Kidney (tissue), 13 donors: ENCODE measurements at regions not wholly inside any gene's neighbourhood (a gene's known extent, or its start where the extent isn't known, plus 50 kb on each side); places are given as distances from the start of the nearest gene placed in this dataset.
"Not testable (repeated sequence)": the region's sequence is repeated elsewhere in the genome, so short reads cannot be mapped to it uniquely, and the experiment has no call there.

ENCODE experiments used
- DNase-seq, 5 donors: peaks; one replicate each; pipeline ENCODE4 v3.0.0-alpha.2; 2013 to 2020
- FAIRE-seq: peaks from 2 replicates; lab custom pipeline; 2012; peaks lifted over from hg19 to GRCh38; lab: Jason Lieb, UNC
- H3K27ac ChIP-seq, 2 donors: one replicate each; pipeline ENCODE4 v1.7.0; 2013; ENCODE audit warnings: low read depth in 2 of 2, low read length in 2 of 2, inconsistent platforms in 1 of 2
- H3K27me3 ChIP-seq: one replicate; pipeline ENCODE4 v1.7.1; 2013; ENCODE audit warnings: low read length, inconsistent platforms; ENCODE audit not compliant: control insufficient read depth, insufficient read depth
- H3K36me3 ChIP-seq, 3 donors: one replicate each; pipeline versions ENCODE4 v1.7.0 to v1.7.1; 2013; ENCODE audit warnings: low read length in 3 of 3, control low read depth in 1 of 3, inconsistent platforms in 1 of 3; ENCODE audit not compliant: insufficient read depth in 3 of 3, control insufficient read depth in 2 of 3
- H3K4me1 ChIP-seq, 3 donors: one replicate each; pipeline versions ENCODE4 v1.7.0 to v1.7.1; 2013; ENCODE audit warnings: low read length in 3 of 3, inconsistent platforms in 1 of 3, low read depth in 1 of 3; ENCODE audit not compliant: control insufficient read depth in 2 of 3, insufficient read depth in 2 of 3
- H3K4me3 ChIP-seq, 3 donors: one replicate each; pipeline versions ENCODE4 v1.7.0 to v1.8.1; 2013; ENCODE audit warnings: low read length in 3 of 3, control low read depth in 1 of 3, inconsistent platforms in 1 of 3
- H3K9ac ChIP-seq, 3 donors: one replicate each; pipeline versions ENCODE4 v1.7.0 to v1.7.1; 2013; ENCODE audit warnings: low read length in 3 of 3, control low read depth in 1 of 3, inconsistent platforms in 1 of 3
- H3K9me3 ChIP-seq, 3 donors: one replicate each; pipeline versions ENCODE4 v1.7.0 to v1.7.1; 2013; ENCODE audit warnings: low read length in 3 of 3, control low read depth in 1 of 3, inconsistent platforms in 1 of 3; ENCODE audit not compliant: control insufficient read depth in 2 of 3, insufficient read depth in 1 of 3
- CTCF ChIP-seq: IDR thresholded peaks from 3 replicates; pipeline ENCODE4 v1.5.1; 2012; ENCODE audit warnings: mild to moderate bottlenecking, moderate library complexity, borderline replicate concordance; ENCODE audit not compliant: insufficient read depth; ENCODE audit errors: extremely low read depth
- intact Hi-C: fragments of 100-400 bp; cut with DNase I; formaldehyde crosslinking; loops from one replicate; pipeline ENCODE4 v1.11.1; 2022
- donor health status: control.
- donor health status: control.
- donor health status: control.
- donor health status: control.
- donor health status: control.
- donor health status: DM: yes; HTN: yes; CAD: no.
- donor health status: Normal renal cell carcinoma (clear cell type).

GRCh38 chr21:32869459-32869858 is 97.9 kb upstream of the PAXBP1 start:
- FAIRE-seq = no peak

GRCh38 chr21:32876426-32876825 is 104.9 kb upstream of the PAXBP1 start:
- no peaks in the 10 kb centered on the region for H3K4me1 ChIP-seq
- no peak for TF ChIP-seq CTCF
- H3K9me3 ChIP-seq = no peaks in the 10 kb centered on the region
- H3K27ac ChIP-seq = no peak overlapping the region
- H3K4me3 ChIP-seq = no peak overlapping the region
- FAIRE-seq (no peak), DNase-seq (no peak)
- H3K36me3 ChIP-seq = no peaks in the 10 kb centered on the region
- intact Hi-C loops = no loop called here
- no peaks in the 10 kb centered on the region for H3K27me3 ChIP-seq
- H3K9ac ChIP-seq = no peak overlapping the region

More at GRCh38 chr21:32869459-32869858, 97.9 kb upstream of the PAXBP1 start:
- DNase-seq = no peak
- no peak overlapping the region for H3K4me3 ChIP-seq
- TF ChIP-seq CTCF = no peak
- H3K36me3 ChIP-seq = no peaks in the 10 kb centered on the region
- no peaks in the 10 kb centered on the region for H3K27me3 ChIP-seq
- H3K4me1 ChIP-seq = no peaks in the 10 kb centered on the region
- H3K9me3 ChIP-seq = no peaks in the 10 kb centered on the region
- H3K9ac ChIP-seq = no peak overlapping the region
- H3K27ac ChIP-seq = no peak overlapping the region
- intact Hi-C loops = no loop called here

GRCh38 chr21:32877888-32878287 is 106.3 kb upstream of the PAXBP1 start:
- H3K9me3 ChIP-seq, H3K36me3 ChIP-seq, DNase-seq, H3K9ac ChIP-seq, H3K4me1 ChIP-seq, intact Hi-C loops, H3K27ac ChIP-seq, FAIRE-seq, H3K27me3 ChIP-seq, H3K4me3 ChIP-seq: not testable (repeated sequence)

GRCh38 chr21:32878661-32879060 is 107.1 kb upstream of the PAXBP1 start:
- no peaks in the 10 kb centered on the region for H3K4me1 ChIP-seq
- H3K36me3 ChIP-seq = no peaks in the 10 kb centered on the region
- DNase-seq = no peak
- intact Hi-C loops = no loop called here
- H3K27me3 ChIP-seq = no peaks in the 10 kb centered on the region
- H3K4me3 ChIP-seq = no peak overlapping the region
- no peak overlapping the region for H3K27ac ChIP-seq
- no peak overlapping the region for H3K9ac ChIP-seq
- H3K9me3 ChIP-seq = no peaks in the 10 kb centered on the region
- FAIRE-seq = no peak
- no peak for TF ChIP-seq CTCF
